ENCODE measurements at regions not wholly inside any gene's neighbourhood (a gene's known extent, or its start where the extent isn't known, plus 50 kb on each side); places are given as distances from the start of the nearest gene placed in this dataset.

GRCh38 chr1:87853576-87854351 is 525.1 kb downstream of the LMO4 start:
- DNase-seq: no peak
- ChIA-PET POLR2A (no interaction called here), CTCF (interaction anchor here (0.9 to 1.3 kb wide), 2 partner anchors 12 to 14 kb away, joined by 3 read pairs; no protein-coding TSS in a partner anchor)
- intact Hi-C loops (cut with DNase I, micrococcal nuclease): no loop called here
- no peak for ATAC-seq
- Mint-ChIP-seq H3K27me3 (peaks cover 1% of the 10 kb centered on the region), H3K36me3 (ENCODE audit: low read depth) (no peaks in the 10 kb centered on the region), H3K9me3 (ENCODE audit: low read depth) (no peaks in the 10 kb centered on the region), H3K4me1 (no peaks in the 10 kb centered on the region), H3K4me3 (no peak overlapping the region), H3K27ac (no peak overlapping the region)

GRCh38 chr1:87863317-87863716 is 534.6 kb downstream of the LMO4 start:
- ATAC-seq (no peak), DNase-seq (no peak)
- CTCF ChIA-PET: interaction anchor here (0.6 kb wide), 1 partner anchor 636 kb away, joined by 3 read pairs; no protein-coding TSS in a partner anchor
- POLR2A ChIA-PET: no interaction called here
- intact Hi-C loops (cut with DNase I, micrococcal nuclease): no loop called here
- H3K27ac Mint-ChIP-seq: no peak overlapping the region
- H3K9me3 Mint-ChIP-seq (ENCODE audit: low read depth): peaks cover 8% of the 10 kb centered on the region
- H3K36me3 Mint-ChIP-seq (ENCODE audit: low read depth): peaks cover 2% of the 10 kb centered on the region
- no peak overlapping the region for H3K4me3 Mint-ChIP-seq
- peaks cover 2% of the 10 kb centered on the region for H3K27me3 Mint-ChIP-seq
- peaks cover 4% of the 10 kb centered on the region for H3K4me1 Mint-ChIP-seq

DNA sequence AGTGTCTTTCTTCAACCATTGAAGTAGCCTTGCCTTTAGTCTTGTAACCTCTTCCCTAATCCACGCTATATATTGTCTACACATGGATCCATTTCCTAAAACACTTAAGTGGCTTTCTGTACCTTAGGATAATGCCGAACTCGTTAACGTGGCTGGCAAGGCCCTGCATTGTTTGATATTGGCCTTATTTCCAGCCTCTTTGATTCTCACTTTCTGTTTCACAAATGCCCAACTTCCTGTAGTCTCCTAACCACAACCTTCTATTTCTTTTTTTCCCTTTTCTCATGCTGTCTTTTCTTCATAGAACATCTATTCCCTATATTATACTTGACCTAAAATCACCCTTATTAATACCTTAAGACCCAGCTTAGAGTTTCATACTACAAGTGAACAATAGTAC is 536.0 kb downstream of the LMO4 start:
- DNase-seq (no peak), ATAC-seq (no peak)
- Mint-ChIP-seq H3K4me1 (peaks cover 4% of the 10 kb centered on the region), H3K9me3 (ENCODE audit: low read depth) (peaks cover 8% of the 10 kb centered on the region), H3K27me3 (peaks cover 2% of the 10 kb centered on the region), H3K36me3 (ENCODE audit: low read depth) (peaks cover 2% of the 10 kb centered on the region), H3K27ac (no peak overlapping the region), H3K4me3 (no peak overlapping the region)
- intact Hi-C loops (cut with DNase I, micrococcal nuclease): no loop called here
- ChIA-PET POLR2A (no interaction called here), CTCF (no interaction called here)

DNA sequence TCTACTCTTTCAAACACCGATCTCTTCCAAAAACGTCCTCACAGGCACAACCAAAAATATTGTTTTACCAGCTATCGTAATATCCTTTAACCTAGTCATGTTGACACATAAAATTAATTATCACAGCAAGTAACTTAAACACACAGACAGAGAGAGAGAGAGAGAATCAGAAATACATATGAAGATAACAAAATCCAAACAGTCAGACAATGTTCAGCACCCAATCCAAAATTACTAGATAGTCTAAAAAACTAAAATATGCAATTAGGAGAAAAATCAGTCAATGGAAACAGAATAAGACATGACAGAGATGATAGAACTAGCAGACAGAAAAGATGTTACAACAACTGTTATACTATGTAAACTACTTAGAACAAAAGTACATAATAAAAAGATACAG is 537.7 kb downstream of the LMO4 start:
- Mint-ChIP-seq H3K4me1 (peaks cover 4% of the 10 kb centered on the region), H3K27ac (no peak overlapping the region), H3K9me3 (ENCODE audit: low read depth) (peaks cover 8% of the 10 kb centered on the region), H3K36me3 (ENCODE audit: low read depth) (peaks cover 2% of the 10 kb centered on the region), H3K27me3 (peaks cover 2% of the 10 kb centered on the region), H3K4me3 (no peak overlapping the region)
- ATAC-seq (no peak), DNase-seq (no peak)
- ChIA-PET CTCF (interaction anchor here (1.1 kb wide), 1 partner anchor 13 kb away, joined by 3 read pairs; no protein-coding TSS in a partner anchor), POLR2A (interaction anchor here (0.5 to 0.6 kb wide), 2 partner anchors 154 to 521 kb away, joined by 3 to 13 read pairs; no protein-coding TSS in a partner anchor)
- intact Hi-C loops (cut with DNase I, micrococcal nuclease): no loop called here

DNA sequence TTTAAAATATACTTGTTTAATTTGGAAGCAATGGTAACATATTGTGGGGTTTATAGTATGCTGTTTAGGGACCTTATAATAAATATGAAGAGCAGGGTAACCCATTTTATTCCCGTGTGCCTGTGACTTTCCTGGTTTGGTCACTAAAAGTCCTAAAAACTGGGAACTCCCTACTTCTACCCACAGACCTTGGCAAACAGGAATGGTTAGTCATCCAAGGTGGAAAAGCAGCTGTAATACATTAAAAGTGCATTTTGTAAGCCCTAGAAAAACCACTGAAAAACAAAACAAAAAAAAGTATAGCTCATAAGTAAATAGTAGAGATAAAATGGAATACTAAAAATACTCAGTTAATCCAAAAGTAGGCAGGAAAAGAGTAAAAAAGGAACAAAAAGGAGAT is 538.9 kb downstream of the LMO4 start:
- POLR2A ChIA-PET: no interaction called here
- intact Hi-C loops (cut with DNase I, micrococcal nuclease): no loop called here
- Mint-ChIP-seq H3K9me3 (ENCODE audit: low read depth) (peaks cover 8% of the 10 kb centered on the region), H3K4me3 (no peak overlapping the region), H3K36me3 (ENCODE audit: low read depth) (peaks cover 2% of the 10 kb centered on the region), H3K27me3 (peaks cover 2% of the 10 kb centered on the region), H3K27ac (no peak overlapping the region), H3K4me1 (peaks cover 4% of the 10 kb centered on the region)
- ATAC-seq: no peak
- CTCF ChIA-PET: no interaction called here
- DNase-seq: no peak

DNA sequence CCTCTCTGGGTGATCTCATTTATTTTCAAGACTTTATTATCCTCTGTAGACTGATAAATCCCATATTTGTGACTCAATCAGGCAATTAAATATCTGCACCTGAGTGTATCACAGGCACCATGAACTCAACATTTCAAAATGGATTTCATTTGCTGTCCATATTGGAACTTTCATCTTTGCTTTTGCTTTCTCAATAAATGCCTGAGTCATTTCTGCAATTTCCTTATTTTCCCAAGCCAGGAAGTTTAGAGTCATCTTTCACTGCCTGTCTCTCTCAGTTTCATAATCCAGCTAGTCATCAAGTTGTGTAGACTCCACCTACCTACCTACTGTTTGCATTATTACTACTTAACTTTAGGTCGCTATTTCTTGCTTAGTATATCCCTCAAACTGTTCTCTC is 540.9 kb downstream of the LMO4 start:
- no peak overlapping the region for H3K4me3 Mint-ChIP-seq
- H3K9me3 Mint-ChIP-seq (ENCODE audit: low read depth): peaks cover 8% of the 10 kb centered on the region
- H3K27ac Mint-ChIP-seq: no peak overlapping the region
- peaks cover 2% of the 10 kb centered on the region for H3K36me3 Mint-ChIP-seq (ENCODE audit: low read depth)
- ATAC-seq (no peak), DNase-seq (no peak)
- POLR2A ChIA-PET: no interaction called here
- peaks cover 2% of the 10 kb centered on the region for H3K27me3 Mint-ChIP-seq
- peaks cover 3% of the 10 kb centered on the region for H3K4me1 Mint-ChIP-seq
- intact Hi-C loops (cut with DNase I, micrococcal nuclease): no loop called here
- CTCF ChIA-PET: no interaction called here

DNA sequence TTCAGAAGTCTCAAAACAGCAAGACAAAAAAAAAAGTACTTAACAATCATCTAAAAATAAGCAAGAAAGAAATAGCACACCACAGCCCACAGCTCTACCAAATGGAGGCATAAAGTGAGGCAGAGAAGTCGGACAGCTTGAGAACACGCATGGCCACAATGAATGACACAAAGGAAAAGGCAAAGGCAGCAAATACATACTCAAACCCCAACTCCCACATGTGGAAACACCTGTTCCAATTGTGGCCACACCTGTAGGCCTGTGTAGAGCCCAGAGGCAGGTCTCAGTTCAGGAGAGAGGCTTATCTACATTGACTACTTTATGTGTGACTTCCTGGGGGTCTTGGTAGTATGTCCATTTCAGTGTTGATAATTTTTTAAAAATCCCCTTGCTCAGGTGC is 543.5 kb downstream of the LMO4 start:
- Mint-ChIP-seq H3K4me1 (no peaks in the 10 kb centered on the region), H3K27ac (no peak overlapping the region), H3K9me3 (ENCODE audit: low read depth) (no peaks in the 10 kb centered on the region), H3K4me3 (no peak overlapping the region), H3K27me3 (no peaks in the 10 kb centered on the region), H3K36me3 (ENCODE audit: low read depth) (no peaks in the 10 kb centered on the region)
- intact Hi-C loops (cut with DNase I, micrococcal nuclease): no loop called here
- CTCF ChIA-PET: interaction anchor here (0.6 kb wide), 1 partner anchor 1652 kb away, joined by 3 read pairs; no protein-coding TSS in a partner anchor
- ATAC-seq: no peak
- POLR2A ChIA-PET: no interaction called here
- no peak for DNase-seq

GRCh38 chr1:87872692-87873091 is 544.0 kb downstream of the LMO4 start:
- Mint-ChIP-seq H3K9me3 (ENCODE audit: low read depth) (no peaks in the 10 kb centered on the region), H3K27ac (no peak overlapping the region), H3K36me3 (ENCODE audit: low read depth) (no peaks in the 10 kb centered on the region), H3K27me3 (no peaks in the 10 kb centered on the region), H3K4me3 (no peak overlapping the region), H3K4me1 (no peaks in the 10 kb centered on the region)
- ChIA-PET POLR2A (no interaction called here), CTCF (interaction anchor here (0.6 kb wide), 1 partner anchor 1652 kb away, joined by 3 read pairs; no protein-coding TSS in a partner anchor)
- intact Hi-C loops (cut with DNase I, micrococcal nuclease): no loop called here
- DNase-seq (no peak), ATAC-seq (no peak)

- no peaks in the 10 kb centered on the region for H3K36me3 Mint-ChIP-seq (ENCODE audit: low read depth)
- H3K9me3 Mint-ChIP-seq (ENCODE audit: low read depth): no peaks in the 10 kb centered on the region
- peaks cover 6% of the 10 kb centered on the region for H3K27me3 Mint-ChIP-seq
- DNase-seq (no peak), ATAC-seq (no peak)
- no peaks in the 10 kb centered on the region for H3K4me1 Mint-ChIP-seq
- no peak overlapping the region for H3K4me3 Mint-ChIP-seq
- ChIA-PET CTCF (no interaction called here), POLR2A (no interaction called here)
- intact Hi-C loops (cut with DNase I, micrococcal nuclease): no loop called here
- no peak overlapping the region for H3K27ac Mint-ChIP-seq
Observed at GRCh38 chr1:87878873-87879272, 550.2 kb downstream of the LMO4 start.

GRCh38 chr1:87880098-87880760 is 551.5 kb downstream of the LMO4 start:
- ATAC-seq: no peak
- no peak for DNase-seq
- POLR2A ChIA-PET: no interaction called here
- H3K4me3 Mint-ChIP-seq: no peak overlapping the region
- H3K27ac Mint-ChIP-seq: no peak overlapping the region
- no peaks in the 10 kb centered on the region for H3K4me1 Mint-ChIP-seq
- intact Hi-C loops (cut with DNase I, micrococcal nuclease): no loop called here
- H3K9me3 Mint-ChIP-seq (ENCODE audit: low read depth): no peaks in the 10 kb centered on the region
- H3K36me3 Mint-ChIP-seq (ENCODE audit: low read depth): no peaks in the 10 kb centered on the region
- peaks cover 6% of the 10 kb centered on the region for H3K27me3 Mint-ChIP-seq
- CTCF ChIA-PET: no interaction called here

DNA sequence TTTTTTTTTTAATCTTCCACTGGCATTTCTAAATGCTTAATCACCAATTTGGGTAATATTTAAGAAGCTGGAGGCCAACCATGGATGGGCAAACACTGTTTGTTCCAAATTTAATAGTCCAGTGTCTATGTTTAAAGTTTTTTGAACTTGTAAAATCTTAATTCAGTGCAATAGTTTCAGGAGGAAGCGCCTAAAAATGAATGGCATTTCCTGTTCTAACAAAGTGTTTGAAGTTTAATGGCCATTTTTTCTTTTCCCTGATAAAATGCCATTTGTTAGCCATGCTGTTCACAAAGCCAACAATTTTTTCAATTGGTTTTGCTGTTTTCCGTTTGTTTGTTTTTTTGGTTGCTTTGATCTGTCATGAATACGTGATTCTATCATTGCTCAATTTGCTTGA is 552.1 kb downstream of the LMO4 start:
- H3K27ac Mint-ChIP-seq: no peak overlapping the region
- peaks cover 6% of the 10 kb centered on the region for H3K27me3 Mint-ChIP-seq
- ATAC-seq (no peak), DNase-seq (no peak)
- H3K4me1 Mint-ChIP-seq: no peaks in the 10 kb centered on the region
- CTCF ChIA-PET: interaction anchor here (0.6 kb wide), 1 partner anchor 375 kb away, joined by 3 read pairs; no protein-coding TSS in a partner anchor
- POLR2A ChIA-PET: no interaction called here
- H3K36me3 Mint-ChIP-seq (ENCODE audit: low read depth): no peaks in the 10 kb centered on the region
- intact Hi-C loops (cut with DNase I, micrococcal nuclease): no loop called here
- no peak overlapping the region for H3K4me3 Mint-ChIP-seq
- H3K9me3 Mint-ChIP-seq (ENCODE audit: low read depth): no peaks in the 10 kb centered on the region

DNA sequence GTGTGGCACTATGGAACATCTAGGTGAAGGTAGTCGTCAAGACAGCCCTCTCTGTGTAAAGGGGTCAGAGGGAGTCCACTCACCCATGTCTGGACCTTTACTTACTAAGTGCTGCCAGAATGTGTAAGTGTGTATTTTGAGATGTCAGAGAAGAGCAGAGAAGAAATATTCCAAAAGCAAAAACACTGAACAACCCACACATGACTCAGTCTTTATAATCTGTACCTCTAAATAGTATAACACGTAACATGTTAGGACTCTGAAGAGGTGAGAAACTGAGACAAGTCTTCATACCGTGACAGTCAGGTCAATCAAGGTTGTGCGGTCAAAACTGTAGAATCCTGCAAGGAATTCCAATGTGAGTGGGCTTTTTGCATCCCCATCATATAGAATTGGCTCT is 555.2 kb downstream of the LMO4 start:
- ChIA-PET POLR2A (no interaction called here), CTCF (no interaction called here)

More for the DNA sequence above, 555.2 kb downstream of the LMO4 start:
- Mint-ChIP-seq H3K27me3 (peaks cover 6% of the 10 kb centered on the region), H3K36me3 (ENCODE audit: low read depth) (no peaks in the 10 kb centered on the region), H3K4me1 (no peaks in the 10 kb centered on the region), H3K4me3 (no peak overlapping the region), H3K27ac (no peak overlapping the region), H3K9me3 (ENCODE audit: low read depth) (no peaks in the 10 kb centered on the region)
- DNase-seq: no peak
- intact Hi-C loops (cut with DNase I, micrococcal nuclease): no loop called here
- no peak for ATAC-seq

Data from activated CD4-positive, alpha-beta T cell treated with anti-CD3 and anti-CD28 coated beads for 36 hours (primary cell).